CD4-positive, alpha-beta memory T cell (primary cell): ENCODE measurements at regions not wholly inside any gene's neighbourhood (a gene's known extent, or its start where the extent isn't known, plus 50 kb on each side); places are given as distances from the start of the nearest gene placed in this dataset.

ENCODE experiments used
- CTCF ChIA-PET: fragments of 350-600 bp; sonication (Branson Sonifier 250); formaldehyde crosslinking; loops from one replicate; lab custom pipeline; 2021; ENCODE audit warnings: inconsistent platforms; ENCODE audit not compliant: partially characterized antibody; lab: Charles Lee
- POLR2A ChIA-PET: fragments of 350-600 bp; sonication (Branson Sonifier 250); formaldehyde crosslinking; loops from one replicate; lab custom pipeline; 2021; ENCODE audit not compliant: partially characterized antibody; lab: Charles Lee
- DNase-seq, 5 donors: peaks; one replicate each; pipeline versions ENCODE4 v3.0.0 to v3.0.0-alpha.2; 2020 to 2022; ENCODE audit warnings: mixed read lengths in 1 of 5
- H3K27ac ChIP-seq: one replicate; pipeline ENCODE4 v1.7.0; 2013; ENCODE audit warnings: low read depth, low read length
- H3K27me3 ChIP-seq: 2 replicates; pipeline ENCODE4 v1.7.0; 2013; ENCODE audit warnings: mild to moderate bottlenecking, low read length, moderate library complexity; ENCODE audit not compliant: insufficient read depth
- H3K36me3 ChIP-seq: 2 replicates; pipeline ENCODE4 v1.7.0; 2013; ENCODE audit warnings: mild to moderate bottlenecking, low read length, moderate library complexity; ENCODE audit not compliant: insufficient read depth
- H3K4me1 ChIP-seq: 2 replicates; pipeline ENCODE4 v1.7.0; 2013; ENCODE audit warnings: mild to moderate bottlenecking, low read length, moderate library complexity; ENCODE audit not compliant: insufficient read depth
- H3K4me3 ChIP-seq, 2 donors: one replicate each; pipeline ENCODE4 v1.7.0; 2013; ENCODE audit warnings: low read length in 2 of 2, mild to moderate bottlenecking in 1 of 2
- H3K9me3 ChIP-seq, 2 donors: one replicate each; pipeline ENCODE4 v1.7.0; 2013; ENCODE audit warnings: low read length in 2 of 2, control low read depth in 1 of 2; ENCODE audit not compliant: control insufficient read depth in 1 of 2
- H3K27ac Mint-ChIP-seq, 7 donors: one replicate each; pipeline ENCODE4 v1.8.0; 2020 to 2021; ENCODE audit warnings: mixed read lengths in 7 of 7, mild to moderate bottlenecking in 6 of 7, inconsistent platforms in 3 of 7, moderate library complexity in 3 of 7
- H3K27me3 Mint-ChIP-seq, 2 donors: one replicate each; pipeline ENCODE4 v1.8.0; 2020 to 2021; ENCODE audit warnings: mixed read lengths in 2 of 2
- H3K36me3 Mint-ChIP-seq, 2 donors: one replicate each; pipeline ENCODE4 v1.8.0; 2020 to 2021; ENCODE audit warnings: mixed read lengths in 2 of 2, inconsistent platforms in 1 of 2, mild to moderate bottlenecking in 1 of 2
- H3K4me1 Mint-ChIP-seq, 4 donors: one replicate each; pipeline ENCODE4 v1.8.0; 2020 to 2021; ENCODE audit warnings: mixed read lengths in 4 of 4, mild to moderate bottlenecking in 1 of 4
- H3K4me3 Mint-ChIP-seq, 8 donors: one replicate each; pipeline ENCODE4 v1.8.0; 2020 to 2021; ENCODE audit warnings: mixed read lengths in 8 of 8, mild to moderate bottlenecking in 7 of 8, moderate library complexity in 6 of 8, inconsistent platforms in 3 of 8
- H3K9me3 Mint-ChIP-seq, 8 donors: one replicate each; pipeline ENCODE4 v1.8.0; 2020 to 2021; ENCODE audit warnings: mixed read lengths in 8 of 8, mild to moderate bottlenecking in 5 of 8, inconsistent platforms in 3 of 8, moderate library complexity in 1 of 8
- intact Hi-C: fragments of 100-400 bp; cut with micrococcal nuclease; formaldehyde crosslinking; loops from one replicate; pipeline ENCODE4 v1.15.1; 2023

DNA sequence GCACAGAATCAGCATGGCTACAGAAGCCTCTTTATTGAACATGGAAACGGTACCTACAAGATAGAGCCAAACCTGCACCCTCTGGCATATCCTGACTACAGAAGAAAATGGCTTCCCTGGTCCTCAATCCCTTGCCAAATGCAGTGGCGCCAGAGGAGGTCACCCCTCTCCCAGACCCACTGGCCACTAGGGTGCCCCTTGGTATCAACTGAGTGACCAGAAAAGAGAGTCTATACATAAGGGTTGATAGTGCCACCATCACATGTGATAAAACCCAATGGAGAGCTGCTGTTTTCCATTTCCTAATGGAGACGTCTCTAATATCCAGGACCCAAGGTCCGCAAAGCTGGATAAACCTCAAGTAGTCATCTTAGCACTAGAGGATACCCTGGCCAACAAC is 52.7 kb upstream of the ALK start:
- H3K4me3 ChIP-seq: no peak overlapping the region
- H3K36me3 Mint-ChIP-seq: no peaks in the 10 kb centered on the region
- no peaks in the 10 kb centered on the region for H3K4me1 ChIP-seq
- peaks cover 7 to 11% of the 10 kb centered on the region in 2 donors for H3K27me3 Mint-ChIP-seq
- intact Hi-C loops: no loop called here
- H3K27ac Mint-ChIP-seq: no peak overlapping the region
- ChIA-PET POLR2A (no interaction called here), CTCF (no interaction called here)
- H3K27me3 ChIP-seq: no peaks in the 10 kb centered on the region
- no peak for DNase-seq
- H3K4me3 Mint-ChIP-seq: no peak overlapping the region
- H3K36me3 ChIP-seq: no peaks in the 10 kb centered on the region
- peaks cover 0 to 4% (median under 1%) of the 10 kb centered on the region in 8 donors for H3K9me3 Mint-ChIP-seq
- H3K9me3 ChIP-seq: no peaks in the 10 kb centered on the region
- no peaks in the 10 kb centered on the region for H3K4me1 Mint-ChIP-seq
- no peak overlapping the region for H3K27ac ChIP-seq

DNA sequence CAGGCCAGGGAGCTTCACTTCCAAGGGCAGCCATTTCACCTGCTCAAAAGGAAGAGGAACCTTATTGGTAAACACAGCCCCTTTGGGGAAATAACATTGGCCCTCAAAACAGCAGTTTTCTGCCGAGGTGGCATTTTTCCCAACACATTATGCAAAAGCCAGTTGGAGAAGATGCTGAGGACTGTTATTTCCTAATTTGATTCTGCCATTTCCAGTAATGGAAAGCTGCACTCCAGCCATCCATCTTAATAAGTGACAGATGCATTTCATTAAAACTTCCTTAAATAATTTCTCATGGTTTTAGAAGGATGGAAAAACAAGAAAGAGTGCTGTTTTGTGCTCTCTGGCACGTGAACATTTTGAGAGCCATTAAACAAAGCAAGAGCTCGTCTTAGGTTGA is 55.9 kb upstream of the ALK start:
- Histone ChIP-seq H3K27ac (no peak overlapping the region), H3K9me3 (no peaks in the 10 kb centered on the region), H3K4me3 (no peak overlapping the region), H3K4me1 (no peaks in the 10 kb centered on the region), H3K27me3 (no peaks in the 10 kb centered on the region), H3K36me3 (no peaks in the 10 kb centered on the region)
- Mint-ChIP-seq H3K4me1 (no peaks in the 10 kb centered on the region), H3K27ac (no peak overlapping the region), H3K36me3 (no peaks in the 10 kb centered on the region), H3K27me3 (peaks cover 5 to 11% of the 10 kb centered on the region in 2 donors), H3K9me3 (peaks cover 0 to 4% (median 0%) of the 10 kb centered on the region in 8 donors), H3K4me3 (no peak overlapping the region)
- ChIA-PET POLR2A (no interaction called here), CTCF (no interaction called here)
- no peak for DNase-seq
- intact Hi-C loops: no loop called here

DNA sequence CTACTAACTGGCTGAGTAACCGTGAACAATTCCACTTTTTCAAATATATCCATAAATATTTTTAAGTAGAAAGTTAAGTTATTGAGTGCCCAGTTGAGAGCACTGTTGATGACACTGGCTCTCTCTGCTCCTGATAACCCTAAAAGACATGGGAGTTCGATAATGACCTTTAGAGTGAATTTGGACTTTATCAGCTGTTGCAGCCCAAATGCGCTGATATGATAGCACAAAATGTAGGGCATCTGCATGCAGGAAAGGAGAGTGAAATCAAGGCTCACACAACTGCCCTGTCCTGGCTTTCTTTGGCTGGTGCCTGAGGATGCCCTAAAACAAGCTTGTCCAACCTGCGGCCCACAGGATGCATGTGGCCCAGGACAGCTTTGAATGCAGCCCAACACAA is 60.0 kb upstream of the ALK start:
- Histone ChIP-seq H3K4me1 (no peaks in the 10 kb centered on the region), H3K9me3 (no peaks in the 10 kb centered on the region), H3K4me3 (no peak overlapping the region), H3K27ac (no peak overlapping the region), H3K27me3 (no peaks in the 10 kb centered on the region), H3K36me3 (no peaks in the 10 kb centered on the region)
- intact Hi-C loops: no loop called here
- DNase-seq: no peak
- ChIA-PET CTCF (no interaction called here), POLR2A (no interaction called here)
- H3K36me3 Mint-ChIP-seq: no peaks in the 10 kb centered on the region
- H3K27me3 Mint-ChIP-seq: peaks cover 5 to 7% of the 10 kb centered on the region in 2 donors
- no peaks in the 10 kb centered on the region for H3K9me3 Mint-ChIP-seq
- no peak overlapping the region for H3K27ac Mint-ChIP-seq
- H3K4me1 Mint-ChIP-seq: no peaks in the 10 kb centered on the region
- H3K4me3 Mint-ChIP-seq: no peak overlapping the region

- Histone ChIP-seq H3K9me3 (no peaks in the 10 kb centered on the region), H3K4me3 (no peak overlapping the region)
- H3K36me3 Mint-ChIP-seq: no peaks in the 10 kb centered on the region
Measured at GRCh38 chr2:29983308-29983707, 61.9 kb upstream of the ALK start.

DNA sequence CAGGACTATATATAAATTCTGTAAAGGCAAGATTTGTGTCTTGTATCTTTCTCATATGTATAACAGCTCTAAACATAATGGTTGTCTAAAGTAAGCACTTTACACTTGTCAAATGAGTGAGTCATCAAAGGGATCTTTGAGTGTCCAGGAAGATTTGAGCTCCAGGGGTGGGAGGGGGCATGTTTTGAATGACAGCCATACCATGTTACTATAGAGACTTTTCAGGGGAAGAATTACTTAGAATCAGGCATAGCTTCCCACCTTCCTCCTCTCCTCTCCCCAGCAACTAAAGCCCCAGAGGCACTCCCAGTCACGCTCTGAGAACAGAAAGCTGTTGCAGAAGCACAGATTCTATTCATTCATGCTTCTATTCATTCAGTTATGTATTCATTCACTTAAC is 65.8 kb upstream of the ALK start:
- no peak overlapping the region for H3K4me3 ChIP-seq
- no peaks in the 10 kb centered on the region for H3K4me1 ChIP-seq
- no peaks in the 10 kb centered on the region for H3K9me3 ChIP-seq
- H3K4me3 Mint-ChIP-seq: no peak overlapping the region
- POLR2A ChIA-PET: no interaction called here
- H3K36me3 Mint-ChIP-seq: no peaks in the 10 kb centered on the region
- H3K36me3 ChIP-seq: no peaks in the 10 kb centered on the region
- H3K27ac Mint-ChIP-seq: no peak overlapping the region
- CTCF ChIA-PET: no interaction called here
- DNase-seq: no peak
- H3K9me3 Mint-ChIP-seq: no peaks in the 10 kb centered on the region
- intact Hi-C loops: no loop called here
- no peak overlapping the region for H3K27ac ChIP-seq
- H3K4me1 Mint-ChIP-seq: no peaks in the 10 kb centered on the region
- H3K27me3 ChIP-seq: no peaks in the 10 kb centered on the region
- peaks cover 10 to 11% of the 10 kb centered on the region in 2 donors for H3K27me3 Mint-ChIP-seq

More at GRCh38 chr2:29983308-29983707, 61.9 kb upstream of the ALK start:
- intact Hi-C loops: no loop called here
- Histone ChIP-seq H3K36me3 (no peaks in the 10 kb centered on the region), H3K4me1 (no peaks in the 10 kb centered on the region), H3K27ac (no peak overlapping the region), H3K27me3 (no peaks in the 10 kb centered on the region)
- H3K4me3 Mint-ChIP-seq: no peak overlapping the region
- POLR2A ChIA-PET: no interaction called here
- H3K9me3 Mint-ChIP-seq: no peaks in the 10 kb centered on the region
- no peaks in the 10 kb centered on the region for H3K4me1 Mint-ChIP-seq
- CTCF ChIA-PET: no interaction called here
- no peak for DNase-seq
- H3K27ac Mint-ChIP-seq: no peak overlapping the region
- H3K27me3 Mint-ChIP-seq: peaks cover 4 to 7% of the 10 kb centered on the region in 2 donors

- H3K4me1 Mint-ChIP-seq: no peaks in the 10 kb centered on the region
- POLR2A ChIA-PET: no interaction called here
Measured at GRCh38 chr2:29990129-29990528, 68.7 kb upstream of the ALK start.

GRCh38 chr2:29991086-29991485 is 69.7 kb upstream of the ALK start:
- Mint-ChIP-seq H3K4me1 (no peaks in the 10 kb centered on the region), H3K4me3 (no peak overlapping the region), H3K36me3 (no peaks in the 10 kb centered on the region), H3K27ac (no peak overlapping the region), H3K9me3 (peaks cover 0 to under 1% (median 0%) of the 10 kb centered on the region in 8 donors), H3K27me3 (peaks cover 12 to 17% of the 10 kb centered on the region in 2 donors)
- no peak for DNase-seq
- Histone ChIP-seq H3K4me3 (no peak overlapping the region), H3K9me3 (no peaks in the 10 kb centered on the region), H3K27me3 (no peaks in the 10 kb centered on the region), H3K36me3 (no peaks in the 10 kb centered on the region), H3K27ac (no peak overlapping the region), H3K4me1 (no peaks in the 10 kb centered on the region)
- intact Hi-C loops: no loop called here
- ChIA-PET POLR2A (no interaction called here), CTCF (no interaction called here)

More at GRCh38 chr2:29990129-29990528, 68.7 kb upstream of the ALK start:
- CTCF ChIA-PET: no interaction called here
- Histone ChIP-seq H3K9me3 (no peaks in the 10 kb centered on the region), H3K4me1 (no peaks in the 10 kb centered on the region), H3K27me3 (no peaks in the 10 kb centered on the region), H3K27ac (no peak overlapping the region), H3K36me3 (no peaks in the 10 kb centered on the region), H3K4me3 (no peak overlapping the region)
- Mint-ChIP-seq H3K27ac (no peak overlapping the region), H3K4me3 (no peak overlapping the region), H3K9me3 (no peaks in the 10 kb centered on the region), H3K27me3 (peaks cover 12 to 16% of the 10 kb centered on the region in 2 donors), H3K36me3 (no peaks in the 10 kb centered on the region)
- intact Hi-C loops: no loop called here
- DNase-seq: no peak

DNA sequence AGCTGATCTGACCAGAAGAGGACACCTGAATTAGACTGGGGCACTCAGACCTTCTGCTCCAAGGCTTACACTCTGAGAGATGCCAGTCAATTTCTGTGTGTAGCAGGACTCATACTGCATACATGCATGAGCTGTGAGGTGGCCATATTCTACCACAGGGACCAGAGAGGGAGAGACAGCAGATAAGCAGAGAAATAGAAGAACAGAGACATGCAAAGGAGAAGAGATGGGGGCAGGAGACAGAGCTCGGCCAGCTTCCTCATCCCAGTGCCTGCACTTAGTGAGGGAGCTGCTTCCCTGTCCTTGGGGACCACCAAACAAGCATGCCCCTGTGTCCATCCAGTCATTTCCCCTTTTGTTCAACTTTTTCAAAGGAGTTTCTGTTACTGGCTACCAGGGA is 73.9 kb upstream of the ALK start:
- POLR2A ChIA-PET: no interaction called here
- no peaks in the 10 kb centered on the region for H3K9me3 ChIP-seq
- CTCF ChIA-PET: no interaction called here
- no peak overlapping the region for H3K4me3 Mint-ChIP-seq
- H3K27me3 Mint-ChIP-seq: peaks cover 10 to 26% of the 10 kb centered on the region in 2 donors
- H3K36me3 Mint-ChIP-seq: peaks cover 0 to 3% of the 10 kb centered on the region in 2 donors
- no peaks in the 10 kb centered on the region for H3K4me1 ChIP-seq
- no peak for DNase-seq
- no peaks in the 10 kb centered on the region for H3K36me3 ChIP-seq
- no peaks in the 10 kb centered on the region for H3K27me3 ChIP-seq
- H3K9me3 Mint-ChIP-seq: peaks cover 2 to 26% (median 13%) of the 10 kb centered on the region in 8 donors
- H3K4me3 ChIP-seq: no peak overlapping the region
- H3K4me1 Mint-ChIP-seq: no peaks in the 10 kb centered on the region
- H3K27ac ChIP-seq: no peak overlapping the region
- no peak overlapping the region for H3K27ac Mint-ChIP-seq
- intact Hi-C loops: no loop called here
